ENCODE measurements at regions not wholly inside any gene's neighbourhood (a gene's known extent, or its start where the extent isn't known, plus 50 kb on each side); places are given as distances from the start of the nearest gene placed in this dataset.

- Histone ChIP-seq H3K36me3 (ENCODE audit: control insufficient read depth, insufficient read depth, low read length) (no peaks in the 10 kb centered on the region), H4K20me1 (ENCODE audit: control insufficient read depth, extremely low read depth, insufficient read depth, low read length) (no peaks in the 10 kb centered on the region), H3K4me1 (ENCODE audit: control insufficient read depth, extremely low read depth, insufficient read depth, low read length) (no peaks in the 10 kb centered on the region), H2AFZ (ENCODE audit: low read length) (no peak overlapping the region), H3K79me2 (ENCODE audit: control insufficient read depth, insufficient read depth, low read length) (no peaks in the 10 kb centered on the region), H3K4me3 (replicated peaks in 1 of 4; ENCODE audit: control extremely low read depth in 1 of 4, insufficient read depth in 1 of 4, low read depth in 3 of 4, low read length in 4 of 4) (no peak overlapping the region), H3K9me3 (ENCODE audit: control insufficient read depth, insufficient read depth, low read depth, low read length) (no peaks in the 10 kb centered on the region), H3K27ac (ENCODE audit: insufficient read depth, low read length) (no peak overlapping the region), H3K9ac (ENCODE audit: insufficient read depth, low read length) (no peak overlapping the region), H3K27me3 (ENCODE audit: control insufficient read depth, insufficient read depth, low read length) (no peaks in the 10 kb centered on the region), H3K4me2 (ENCODE audit: extremely low read depth, insufficient read depth, low read length) (no peak overlapping the region)
- no peak for DNase-seq (ENCODE audit: low read depth in 2 of 2)
- TF ChIP-seq EZH2 (IDR thresholded peaks at IDR 0.05; ENCODE audit: low read length, missing control alignments), result no peak
- TF ChIP-seq, protein P1, sequence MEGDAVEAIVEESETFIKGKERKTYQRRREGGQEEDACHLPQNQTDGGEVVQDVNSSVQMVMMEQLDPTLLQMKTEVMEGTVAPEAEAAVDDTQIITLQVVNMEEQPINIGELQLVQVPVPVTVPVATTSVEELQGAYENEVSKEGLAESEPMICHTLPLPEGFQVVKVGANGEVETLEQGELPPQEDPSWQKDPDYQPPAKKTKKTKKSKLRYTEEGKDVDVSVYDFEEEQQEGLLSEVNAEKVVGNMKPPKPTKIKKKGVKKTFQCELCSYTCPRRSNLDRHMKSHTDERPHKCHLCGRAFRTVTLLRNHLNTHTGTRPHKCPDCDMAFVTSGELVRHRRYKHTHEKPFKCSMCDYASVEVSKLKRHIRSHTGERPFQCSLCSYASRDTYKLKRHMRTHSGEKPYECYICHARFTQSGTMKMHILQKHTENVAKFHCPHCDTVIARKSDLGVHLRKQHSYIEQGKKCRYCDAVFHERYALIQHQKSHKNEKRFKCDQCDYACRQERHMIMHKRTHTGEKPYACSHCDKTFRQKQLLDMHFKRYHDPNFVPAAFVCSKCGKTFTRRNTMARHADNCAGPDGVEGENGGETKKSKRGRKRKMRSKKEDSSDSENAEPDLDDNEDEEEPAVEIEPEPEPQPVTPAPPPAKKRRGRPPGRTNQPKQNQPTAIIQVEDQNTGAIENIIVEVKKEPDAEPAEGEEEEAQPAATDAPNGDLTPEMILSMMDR (conservative IDR thresholded peaks at IDR 0.05 in 1 of 2, IDR thresholded peaks at IDR 0.05 in 1 of 2; ENCODE audit: low read depth in 1 of 2, low read length in 2 of 2), result no peak
Observed at GRCh38 chrX:124737771-124738170, 391.4 kb downstream of the SH2D1A start.

DNA sequence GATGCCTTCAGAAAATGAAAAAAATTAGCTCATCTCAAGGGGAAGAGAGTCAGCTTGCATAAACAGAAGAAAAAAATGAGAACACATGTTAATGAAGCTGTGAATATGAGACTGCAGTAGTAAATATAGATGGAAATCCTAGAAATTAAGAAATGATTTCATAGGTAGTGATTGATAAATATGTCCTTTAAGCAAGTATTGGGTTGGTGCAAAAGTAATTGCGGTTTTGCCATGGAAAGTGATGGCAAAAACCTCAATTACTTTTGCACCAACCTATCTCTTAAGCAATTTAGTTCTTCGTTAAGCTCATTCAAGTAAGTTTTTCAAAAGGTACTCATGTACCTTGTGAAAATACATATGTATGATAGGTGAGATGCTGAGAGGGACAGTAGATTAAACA, 400.9 kb downstream of the SH2D1A start:
- H4K20me1 ChIP-seq (ENCODE audit: control insufficient read depth, extremely low read depth, insufficient read depth, low read length), result no peaks in the 10 kb centered on the region
- no peaks in the 10 kb centered on the region for H3K4me1 ChIP-seq (ENCODE audit: control insufficient read depth, extremely low read depth, insufficient read depth, low read length)
- DNase-seq (ENCODE audit: low read depth in 2 of 2), result no peak
- no peak for TF ChIP-seq EZH2 (IDR thresholded peaks at IDR 0.05; ENCODE audit: low read length, missing control alignments)
- TF ChIP-seq, protein P1 (conservative IDR thresholded peaks at IDR 0.05 in 1 of 2, IDR thresholded peaks at IDR 0.05 in 1 of 2; ENCODE audit: low read depth in 1 of 2, low read length in 2 of 2), result no peak
- H2AFZ ChIP-seq (ENCODE audit: low read length), result no peak overlapping the region
- H3K4me3 ChIP-seq (replicated peaks in 1 of 4; ENCODE audit: control extremely low read depth in 1 of 4, insufficient read depth in 1 of 4, low read depth in 3 of 4, low read length in 4 of 4), result no peak overlapping the region
- H3K36me3 ChIP-seq (ENCODE audit: control insufficient read depth, insufficient read depth, low read length), result no peaks in the 10 kb centered on the region
- no peak overlapping the region for H3K27ac ChIP-seq (ENCODE audit: insufficient read depth, low read length)
- H3K79me2 ChIP-seq (ENCODE audit: control insufficient read depth, insufficient read depth, low read length), result no peaks in the 10 kb centered on the region
- H3K9ac ChIP-seq (ENCODE audit: insufficient read depth, low read length), result no peak overlapping the region
- H3K4me2 ChIP-seq (ENCODE audit: extremely low read depth, insufficient read depth, low read length), result no peak overlapping the region
- no peaks in the 10 kb centered on the region for H3K27me3 ChIP-seq (ENCODE audit: control insufficient read depth, insufficient read depth, low read length)
- H3K9me3 ChIP-seq (ENCODE audit: control insufficient read depth, insufficient read depth, low read depth, low read length), result no peaks in the 10 kb centered on the region

DNA sequence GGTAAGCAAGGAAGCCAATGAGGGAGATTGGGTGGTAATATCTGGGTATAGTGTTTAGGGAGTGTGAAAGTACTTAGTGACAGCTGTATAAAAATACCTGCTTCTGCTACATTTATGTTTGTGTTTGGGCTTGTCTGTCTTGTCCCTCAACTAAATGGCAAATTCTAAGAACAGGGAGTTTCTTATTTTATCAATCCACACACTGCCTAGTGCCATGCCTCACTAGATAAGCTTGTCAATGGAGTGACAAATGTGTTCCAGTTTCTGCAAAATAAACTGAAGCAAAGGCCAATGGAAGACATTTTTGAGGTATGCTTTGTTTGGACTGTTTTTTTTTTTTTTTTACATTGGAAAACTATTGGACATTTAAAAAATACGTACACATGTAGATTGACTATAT, 418.0 kb downstream of the SH2D1A start:
- Histone ChIP-seq H3K79me2 (ENCODE audit: control insufficient read depth, insufficient read depth, low read length) (no peaks in the 10 kb centered on the region), H3K4me2 (ENCODE audit: extremely low read depth, insufficient read depth, low read length) (no peak overlapping the region), H4K20me1 (ENCODE audit: control insufficient read depth, extremely low read depth, insufficient read depth, low read length) (no peaks in the 10 kb centered on the region), H3K4me1 (ENCODE audit: control insufficient read depth, extremely low read depth, insufficient read depth, low read length) (no peaks in the 10 kb centered on the region), H3K27ac (ENCODE audit: insufficient read depth, low read length) (no peak overlapping the region), H3K9me3 (ENCODE audit: control insufficient read depth, insufficient read depth, low read depth, low read length) (no peaks in the 10 kb centered on the region), H2AFZ (ENCODE audit: low read length) (no peak overlapping the region), H3K9ac (ENCODE audit: insufficient read depth, low read length) (no peak overlapping the region), H3K36me3 (ENCODE audit: control insufficient read depth, insufficient read depth, low read length) (no peaks in the 10 kb centered on the region), H3K4me3 (replicated peaks in 1 of 4; ENCODE audit: control extremely low read depth in 1 of 4, insufficient read depth in 1 of 4, low read depth in 3 of 4, low read length in 4 of 4) (no peak overlapping the region), H3K27me3 (ENCODE audit: control insufficient read depth, insufficient read depth, low read length) (no peaks in the 10 kb centered on the region)
- TF ChIP-seq, protein P1 (conservative IDR thresholded peaks at IDR 0.05 in 1 of 2, IDR thresholded peaks at IDR 0.05 in 1 of 2; ENCODE audit: low read depth in 1 of 2, low read length in 2 of 2), result no peak
- no peak for TF ChIP-seq EZH2 (IDR thresholded peaks at IDR 0.05; ENCODE audit: low read length, missing control alignments)
- DNase-seq (ENCODE audit: low read depth in 2 of 2), result no peak

Measured in fibroblast of lung (primary cell).